ENCODE measurements at regions not wholly inside any gene's neighbourhood (a gene's known extent, or its start where the extent isn't known, plus 50 kb on each side); places are given as distances from the start of the nearest gene placed in this dataset.

DNA sequence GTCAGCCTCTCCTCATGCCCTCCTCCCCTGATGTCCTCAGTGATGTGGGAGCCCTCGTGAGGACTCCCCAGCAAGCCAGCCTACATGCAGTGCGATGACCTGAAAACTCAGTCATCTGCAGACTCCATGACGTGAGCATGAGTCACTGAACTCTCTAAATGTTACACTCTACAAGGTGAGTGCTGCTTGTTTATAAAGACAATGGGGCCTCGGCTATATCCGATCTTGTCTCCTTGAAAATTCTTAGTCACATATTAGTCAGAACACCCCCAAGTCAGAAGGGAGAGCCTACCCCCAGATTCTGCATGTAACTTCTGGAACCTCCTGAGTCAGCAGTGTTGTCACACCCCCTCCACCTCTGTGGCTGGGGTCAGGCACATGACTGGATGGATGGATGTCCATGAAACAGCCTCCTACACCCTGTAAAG lies 673.8 kb downstream of the INHBA start:
- TF ChIP-seq, protein P1, sequence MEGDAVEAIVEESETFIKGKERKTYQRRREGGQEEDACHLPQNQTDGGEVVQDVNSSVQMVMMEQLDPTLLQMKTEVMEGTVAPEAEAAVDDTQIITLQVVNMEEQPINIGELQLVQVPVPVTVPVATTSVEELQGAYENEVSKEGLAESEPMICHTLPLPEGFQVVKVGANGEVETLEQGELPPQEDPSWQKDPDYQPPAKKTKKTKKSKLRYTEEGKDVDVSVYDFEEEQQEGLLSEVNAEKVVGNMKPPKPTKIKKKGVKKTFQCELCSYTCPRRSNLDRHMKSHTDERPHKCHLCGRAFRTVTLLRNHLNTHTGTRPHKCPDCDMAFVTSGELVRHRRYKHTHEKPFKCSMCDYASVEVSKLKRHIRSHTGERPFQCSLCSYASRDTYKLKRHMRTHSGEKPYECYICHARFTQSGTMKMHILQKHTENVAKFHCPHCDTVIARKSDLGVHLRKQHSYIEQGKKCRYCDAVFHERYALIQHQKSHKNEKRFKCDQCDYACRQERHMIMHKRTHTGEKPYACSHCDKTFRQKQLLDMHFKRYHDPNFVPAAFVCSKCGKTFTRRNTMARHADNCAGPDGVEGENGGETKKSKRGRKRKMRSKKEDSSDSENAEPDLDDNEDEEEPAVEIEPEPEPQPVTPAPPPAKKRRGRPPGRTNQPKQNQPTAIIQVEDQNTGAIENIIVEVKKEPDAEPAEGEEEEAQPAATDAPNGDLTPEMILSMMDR (IDR thresholded peaks at IDR 0.05; ENCODE audit: insufficient read depth, low read length, poor library complexity, severe bottlenecking): no peak
- no peak for TF ChIP-seq EZH2phosphoT487 (conservative IDR thresholded peaks at IDR 0.05; ENCODE audit: low read length)

All from SU-DHL-6 (cell line).